ENCODE measurements at regions not wholly inside any gene's neighbourhood (a gene's known extent, or its start where the extent isn't known, plus 50 kb on each side); places are given as distances from the start of the nearest gene placed in this dataset.

DNA sequence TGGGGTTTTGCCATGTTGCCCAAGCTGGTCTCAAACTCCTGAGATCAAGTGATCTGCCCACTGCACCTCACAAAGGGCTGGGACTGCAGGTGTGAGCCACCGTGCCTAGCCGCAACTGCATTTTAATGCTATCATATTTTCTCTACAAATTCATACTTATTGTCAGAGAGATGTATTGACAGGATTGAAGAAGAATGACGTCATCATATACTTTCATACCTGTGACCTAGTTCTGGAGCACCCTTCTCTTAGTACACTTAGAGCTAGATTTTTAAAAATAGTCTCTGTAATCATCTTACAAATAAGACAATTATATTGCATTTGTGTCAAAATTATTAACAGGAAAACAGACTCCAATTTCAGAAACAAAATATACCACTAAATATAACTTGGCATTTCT is 242.8 kb upstream of the PDZRN3 start:
- H3K27me3 Mint-ChIP-seq (ENCODE audit: low read depth): no peaks in the 10 kb centered on the region; the same call in 1 of the 2 replicates
- H3K23ac ChIP-seq (ENCODE audit: insufficient read length, low read depth, low read length): no peak overlapping the region
- H2BK5ac ChIP-seq (ENCODE audit: insufficient read length, low read length): no peak overlapping the region
- no peak overlapping the region; a peak in 1 of 7 replicates for H3K27ac Mint-ChIP-seq
- no peak overlapping the region for H2BK12ac ChIP-seq (ENCODE audit: insufficient read length, low read depth, low read length)
- H4K8ac ChIP-seq (replicated peaks; ENCODE audit: insufficient read length, low read depth, low read length): no peak overlapping the region
- H3K18ac ChIP-seq (ENCODE audit: insufficient read length, low read depth, low read length): no peak overlapping the region
- H2BK20ac ChIP-seq (ENCODE audit: low read depth, low read length, poor library complexity, severe bottlenecking): no peak overlapping the region
- no peak overlapping the region for H2BK15ac ChIP-seq (ENCODE audit: low read depth, low read length)
- H3K27me3 ChIP-seq (ENCODE audit: insufficient read depth, low read length): no peaks in the 10 kb centered on the region
- no peak overlapping the region for H3T11ph ChIP-seq (ENCODE audit: low read length)
- no peaks in the 10 kb centered on the region for H3K23me2 ChIP-seq (ENCODE audit: insufficient read length, low read depth, low read length, poor library complexity, severe bottlenecking)
- no peaks in the 10 kb centered on the region for H4K20me1 ChIP-seq (ENCODE audit: control insufficient read depth, insufficient read depth, insufficient read length)
- H3K9ac ChIP-seq (ENCODE audit: extremely low read depth, insufficient read length, low read length): no peak overlapping the region
- H4K91ac ChIP-seq (ENCODE audit: insufficient read length, low read depth, low read length): no peak overlapping the region
- no peak overlapping the region for H2AK5ac ChIP-seq (ENCODE audit: insufficient read length, low read length)
- no peak overlapping the region for H4K5ac ChIP-seq (ENCODE audit: insufficient read length, low read depth, low read length)
- H3K36me3 Mint-ChIP-seq (ENCODE audit: insufficient read depth in 1 of 3, low read depth in 3 of 3): no peaks in the 10 kb centered on the region; a peak in 2 of 7 replicates
- no peak overlapping the region for H3K4me3 Mint-ChIP-seq
- no peak overlapping the region for H2BK120ac ChIP-seq (ENCODE audit: low read depth, low read length, poor library complexity, severe bottlenecking)
- H3K56ac ChIP-seq (ENCODE audit: insufficient read length, low read depth, low read length): no peak overlapping the region
- peaks cover 3 to 4% of the 10 kb centered on the region in 2 experiments; a peak in 3 of 5 replicates for H3K9me3 Mint-ChIP-seq
- no peaks in the 10 kb centered on the region for H3K79me1 ChIP-seq (ENCODE audit: insufficient read depth, low read depth, low read length, poor library complexity, severe bottlenecking)
- H3K79me2 ChIP-seq (ENCODE audit: insufficient read depth, low read length): no peaks in the 10 kb centered on the region
- WGBS (ENCODE audit: extremely low coverage, insufficient read length, low lambda C conversion rate): no CpG with 5 or more reads among the region's 3 CpGs
- H3K4me1 ChIP-seq (ENCODE audit: insufficient read depth, low read length): no peaks in the 10 kb centered on the region; the same call in 1 of the 2 replicates
- H3K27ac ChIP-seq (ENCODE audit: insufficient read length, low read depth, low read length): no peak overlapping the region
- TF ChIP-seq, protein P1, sequence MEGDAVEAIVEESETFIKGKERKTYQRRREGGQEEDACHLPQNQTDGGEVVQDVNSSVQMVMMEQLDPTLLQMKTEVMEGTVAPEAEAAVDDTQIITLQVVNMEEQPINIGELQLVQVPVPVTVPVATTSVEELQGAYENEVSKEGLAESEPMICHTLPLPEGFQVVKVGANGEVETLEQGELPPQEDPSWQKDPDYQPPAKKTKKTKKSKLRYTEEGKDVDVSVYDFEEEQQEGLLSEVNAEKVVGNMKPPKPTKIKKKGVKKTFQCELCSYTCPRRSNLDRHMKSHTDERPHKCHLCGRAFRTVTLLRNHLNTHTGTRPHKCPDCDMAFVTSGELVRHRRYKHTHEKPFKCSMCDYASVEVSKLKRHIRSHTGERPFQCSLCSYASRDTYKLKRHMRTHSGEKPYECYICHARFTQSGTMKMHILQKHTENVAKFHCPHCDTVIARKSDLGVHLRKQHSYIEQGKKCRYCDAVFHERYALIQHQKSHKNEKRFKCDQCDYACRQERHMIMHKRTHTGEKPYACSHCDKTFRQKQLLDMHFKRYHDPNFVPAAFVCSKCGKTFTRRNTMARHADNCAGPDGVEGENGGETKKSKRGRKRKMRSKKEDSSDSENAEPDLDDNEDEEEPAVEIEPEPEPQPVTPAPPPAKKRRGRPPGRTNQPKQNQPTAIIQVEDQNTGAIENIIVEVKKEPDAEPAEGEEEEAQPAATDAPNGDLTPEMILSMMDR (conservative IDR thresholded peaks at IDR 0.05): no peak
- no peaks in the 10 kb centered on the region for H3K9me3 ChIP-seq (ENCODE audit: control insufficient read depth, low read depth, low read length)
- H3K4me1 Mint-ChIP-seq: peaks cover 3 to 4% of the 10 kb centered on the region in 2 experiments
- no peak overlapping the region for H3K4ac ChIP-seq (ENCODE audit: low read depth, low read length)
- no peak overlapping the region for H3K4me2 ChIP-seq (ENCODE audit: insufficient read depth, insufficient read length, low read length)
- no peak overlapping the region for H2AFZ ChIP-seq (ENCODE audit: low read length)
- no peak overlapping the region for H3K14ac ChIP-seq (ENCODE audit: insufficient read depth, low read length)
- no peak for DNase-seq

All from H9 (cell line).